IgD-negative memory B cell (primary cell): ENCODE measurements at regions not wholly inside any gene's neighbourhood (a gene's known extent, or its start where the extent isn't known, plus 50 kb on each side); places are given as distances from the start of the nearest gene placed in this dataset.

ENCODE experiments used
- H3K27ac Mint-ChIP-seq, 3 donors: one replicate each; pipeline ENCODE4 v1.8.0; 2020 to 2022; ENCODE audit warnings: mild to moderate bottlenecking in 3 of 3, mixed read lengths in 3 of 3, moderate library complexity in 1 of 3
- H3K27me3 Mint-ChIP-seq: one replicate; pipeline ENCODE4 v1.8.0; 2021; ENCODE audit warnings: mixed read lengths
- H3K36me3 Mint-ChIP-seq: one replicate; pipeline ENCODE4 v1.8.0; 2020; ENCODE audit warnings: mild to moderate bottlenecking, mixed read lengths
- H3K4me1 Mint-ChIP-seq, 3 donors: one replicate each; pipeline ENCODE4 v1.8.0; 2020 to 2022; ENCODE audit warnings: mixed read lengths in 3 of 3, mild to moderate bottlenecking in 1 of 3
- H3K4me3 Mint-ChIP-seq, 4 donors: one replicate each; pipeline ENCODE4 v1.8.0; 2020 to 2022; ENCODE audit warnings: mild to moderate bottlenecking in 4 of 4, mixed read lengths in 4 of 4, moderate library complexity in 3 of 4
- H3K9me3 Mint-ChIP-seq, 3 donors: one replicate each; pipeline ENCODE4 v1.8.0; 2020 to 2021; ENCODE audit warnings: mixed read lengths in 3 of 3, mild to moderate bottlenecking in 1 of 3

- Mint-ChIP-seq H3K4me1 (no peaks in the 10 kb centered on the region), H3K4me3 (no peak overlapping the region)
Observed at GRCh38 chr10:120360571-120360970, 96.5 kb upstream of the PLPP4 start.

GRCh38 chr10:120365872-120366271 lies 91.2 kb upstream of the PLPP4 start:
- Mint-ChIP-seq H3K4me3 (no peak overlapping the region), H3K9me3 (peaks cover 0 to under 1% (median 0%) of the 10 kb centered on the region in 3 donors), H3K4me1 (no peaks in the 10 kb centered on the region), H3K36me3 (no peaks in the 10 kb centered on the region), H3K27ac (no peak overlapping the region), H3K27me3 (no peaks in the 10 kb centered on the region)

More at GRCh38 chr10:120360571-120360970, 96.5 kb upstream of the PLPP4 start:
- Mint-ChIP-seq H3K9me3 (peaks cover 0 to 2% (median 2%) of the 10 kb centered on the region in 3 donors), H3K27ac (no peak overlapping the region), H3K27me3 (no peaks in the 10 kb centered on the region), H3K36me3 (no peaks in the 10 kb centered on the region)

- Mint-ChIP-seq H3K9me3 (no peaks in the 10 kb centered on the region), H3K36me3 (no peaks in the 10 kb centered on the region), H3K4me3 (no peak overlapping the region), H3K27me3 (peaks cover 4% of the 10 kb centered on the region), H3K27ac (no peak overlapping the region), H3K4me1 (no peaks in the 10 kb centered on the region)
Observed at GRCh38 chr10:120367341-120367740, 89.7 kb upstream of the PLPP4 start.

GRCh38 chr10:120368338-120368737 lies 88.7 kb upstream of the PLPP4 start:
- H3K4me1 Mint-ChIP-seq: no peaks in the 10 kb centered on the region
- H3K9me3 Mint-ChIP-seq: no peaks in the 10 kb centered on the region
- peaks cover 4% of the 10 kb centered on the region for H3K27me3 Mint-ChIP-seq
- no peak overlapping the region for H3K27ac Mint-ChIP-seq
- no peaks in the 10 kb centered on the region for H3K36me3 Mint-ChIP-seq
- no peak overlapping the region for H3K4me3 Mint-ChIP-seq

- H3K9me3 Mint-ChIP-seq: no peaks in the 10 kb centered on the region
- no peaks in the 10 kb centered on the region for H3K4me1 Mint-ChIP-seq
- H3K4me3 Mint-ChIP-seq: no peak overlapping the region
- H3K36me3 Mint-ChIP-seq: no peaks in the 10 kb centered on the region
- H3K27me3 Mint-ChIP-seq: peaks cover 4% of the 10 kb centered on the region
- H3K27ac Mint-ChIP-seq: no peak overlapping the region
Observed at GRCh38 chr10:120368927-120369326, 88.1 kb upstream of the PLPP4 start.

- Mint-ChIP-seq H3K27ac (no peak overlapping the region), H3K36me3 (no peaks in the 10 kb centered on the region), H3K4me1 (no peaks in the 10 kb centered on the region), H3K27me3 (peaks cover 4% of the 10 kb centered on the region), H3K4me3 (no peak overlapping the region), H3K9me3 (peaks cover 0 to 3% (median 0%) of the 10 kb centered on the region in 3 donors)
Observed at GRCh38 chr10:120369856-120370276, 87.2 kb upstream of the PLPP4 start.

GRCh38 chr10:120371856-120372255 lies 85.2 kb upstream of the PLPP4 start:
- peaks cover 4% of the 10 kb centered on the region for H3K27me3 Mint-ChIP-seq
- H3K4me1 Mint-ChIP-seq: no peaks in the 10 kb centered on the region

GRCh38 chr10:120372917-120373316 lies 84.1 kb upstream of the PLPP4 start:
- H3K36me3 Mint-ChIP-seq: no peaks in the 10 kb centered on the region
- H3K9me3 Mint-ChIP-seq: peaks cover 0 to 3% (median 0%) of the 10 kb centered on the region in 3 donors
- no peak overlapping the region for H3K27ac Mint-ChIP-seq
- H3K27me3 Mint-ChIP-seq: peaks cover 4% of the 10 kb centered on the region
- H3K4me1 Mint-ChIP-seq: no peaks in the 10 kb centered on the region
- no peak overlapping the region for H3K4me3 Mint-ChIP-seq

More at GRCh38 chr10:120371856-120372255, 85.2 kb upstream of the PLPP4 start:
- H3K36me3 Mint-ChIP-seq: no peaks in the 10 kb centered on the region
- H3K9me3 Mint-ChIP-seq: peaks cover 0 to 3% (median 0%) of the 10 kb centered on the region in 3 donors
- peak overlapping the region in 1 of 3 donors; percentile 54 for H3K27ac Mint-ChIP-seq
- no peak overlapping the region for H3K4me3 Mint-ChIP-seq

GRCh38 chr10:120375666-120376065 lies 81.4 kb upstream of the PLPP4 start:
- H3K27ac Mint-ChIP-seq: no peak overlapping the region
- H3K9me3 Mint-ChIP-seq: peaks cover 3 to 4% (median 3%) of the 10 kb centered on the region in 3 donors
- no peaks in the 10 kb centered on the region for H3K36me3 Mint-ChIP-seq
- H3K4me3 Mint-ChIP-seq: no peak overlapping the region
- H3K27me3 Mint-ChIP-seq: peaks cover 4% of the 10 kb centered on the region
- no peaks in the 10 kb centered on the region for H3K4me1 Mint-ChIP-seq

- Mint-ChIP-seq H3K9me3 (peaks cover 0 to 6% (median 3%) of the 10 kb centered on the region in 3 donors), H3K4me1 (no peaks in the 10 kb centered on the region), H3K27me3 (no peaks in the 10 kb centered on the region), H3K27ac (no peak overlapping the region), H3K36me3 (peaks cover 3% of the 10 kb centered on the region), H3K4me3 (no peak overlapping the region)
Observed at GRCh38 chr10:120381931-120382330, 75.1 kb upstream of the PLPP4 start.

- Mint-ChIP-seq H3K4me1 (no peaks in the 10 kb centered on the region), H3K9me3 (peaks cover 0 to 6% (median 3%) of the 10 kb centered on the region in 3 donors), H3K4me3 (no peak overlapping the region), H3K27me3 (no peaks in the 10 kb centered on the region), H3K27ac (no peak overlapping the region), H3K36me3 (peaks cover 3% of the 10 kb centered on the region)
Observed at GRCh38 chr10:120382360-120382759, 74.7 kb upstream of the PLPP4 start.

- H3K9me3 Mint-ChIP-seq: peaks cover 0 to 3% (median 0%) of the 10 kb centered on the region in 3 donors
- H3K4me1 Mint-ChIP-seq: no peaks in the 10 kb centered on the region
- H3K27me3 Mint-ChIP-seq: peaks cover 3% of the 10 kb centered on the region
- no peak overlapping the region for H3K27ac Mint-ChIP-seq
- H3K4me3 Mint-ChIP-seq: no peak overlapping the region
- peaks cover 2% of the 10 kb centered on the region for H3K36me3 Mint-ChIP-seq
Observed at GRCh38 chr10:120385992-120386391, 71.0 kb upstream of the PLPP4 start.

- Mint-ChIP-seq H3K4me3 (no peak overlapping the region), H3K9me3 (peaks cover 0 to 3% (median 0%) of the 10 kb centered on the region in 3 donors), H3K27me3 (peaks cover 3% of the 10 kb centered on the region)
Observed at GRCh38 chr10:120386896-120387295, 70.1 kb upstream of the PLPP4 start.

GRCh38 chr10:120387326-120387725 lies 69.7 kb upstream of the PLPP4 start:
- Mint-ChIP-seq H3K4me1 (no peaks in the 10 kb centered on the region), H3K27ac (no peak overlapping the region), H3K4me3 (no peak overlapping the region), H3K9me3 (peaks cover 0 to 3% (median 0%) of the 10 kb centered on the region in 3 donors), H3K36me3 (peaks cover 2% of the 10 kb centered on the region), H3K27me3 (peaks cover 3% of the 10 kb centered on the region)

More at GRCh38 chr10:120386896-120387295, 70.1 kb upstream of the PLPP4 start:
- Mint-ChIP-seq H3K4me1 (no peaks in the 10 kb centered on the region), H3K36me3 (peaks cover 2% of the 10 kb centered on the region), H3K27ac (no peak overlapping the region)

- no peak overlapping the region for H3K4me3 Mint-ChIP-seq
- peaks cover 2% of the 10 kb centered on the region for H3K36me3 Mint-ChIP-seq
- no peak overlapping the region for H3K27ac Mint-ChIP-seq
- H3K4me1 Mint-ChIP-seq: peaks cover 0 to 3% (median 0%) of the 10 kb centered on the region in 3 donors
- peaks cover 3% of the 10 kb centered on the region for H3K27me3 Mint-ChIP-seq
- peaks cover 0 to 3% (median 0%) of the 10 kb centered on the region in 3 donors for H3K9me3 Mint-ChIP-seq
Observed at GRCh38 chr10:120392245-120392644, 64.8 kb upstream of the PLPP4 start.

GRCh38 chr10:120392671-120393079 lies 64.4 kb upstream of the PLPP4 start:
- Mint-ChIP-seq H3K36me3 (peaks cover 2% of the 10 kb centered on the region), H3K4me3 (no peak overlapping the region), H3K27me3 (peaks cover 3% of the 10 kb centered on the region), H3K9me3 (peaks cover 0 to 3% (median 0%) of the 10 kb centered on the region in 3 donors), H3K27ac (no peak overlapping the region), H3K4me1 (peaks cover 0 to 3% (median 0%) of the 10 kb centered on the region in 3 donors)
